ENCODE measurements at regions not wholly inside any gene's neighbourhood (a gene's known extent, or its start where the extent isn't known, plus 50 kb on each side); places are given as distances from the start of the nearest gene placed in this dataset.

GRCh38 chr17:70848785-70849184 lies 679.5 kb downstream of the KCNJ2 start:
- TF ChIP-seq CTCF (IDR thresholded peaks at IDR 0.05) (no peak), POLR2A (IDR thresholded peaks at IDR 0.05) (no peak)

Data from ovary (tissue), 3 donors.